HG03066 (cell line): ENCODE measurements at regions not wholly inside any gene's neighbourhood (a gene's known extent, or its start where the extent isn't known, plus 50 kb on each side); places are given as distances from the start of the nearest gene placed in this dataset.

Experiments
- ATAC-seq: cut with Tn5 transposase; IDR thresholded peaks from one replicate; pipeline ENCODE4 v1.9.1; 2021; ENCODE audit warnings: low read depth; ENCODE audit not compliant: unreplicated experiment

DNA sequence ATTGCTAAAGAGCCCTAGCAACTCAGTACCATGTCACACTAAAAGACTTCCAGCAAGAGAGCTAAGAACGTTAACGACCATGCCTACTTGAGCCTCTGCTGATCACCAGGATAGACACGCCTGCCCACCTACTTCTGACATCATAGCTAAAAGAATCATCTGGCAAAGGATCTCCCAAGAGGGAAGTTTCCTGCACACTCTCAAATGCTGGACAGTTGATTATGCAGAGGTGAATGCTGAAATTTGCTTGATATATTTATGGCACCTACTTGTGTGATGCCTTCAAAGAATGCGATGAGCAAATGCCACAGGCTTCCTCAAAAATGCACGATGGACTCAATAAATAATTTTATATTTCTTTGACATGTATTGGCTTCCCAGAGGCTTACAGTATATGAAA, 113.6 kb downstream of the GALC start:
- no peak for ATAC-seq

DNA sequence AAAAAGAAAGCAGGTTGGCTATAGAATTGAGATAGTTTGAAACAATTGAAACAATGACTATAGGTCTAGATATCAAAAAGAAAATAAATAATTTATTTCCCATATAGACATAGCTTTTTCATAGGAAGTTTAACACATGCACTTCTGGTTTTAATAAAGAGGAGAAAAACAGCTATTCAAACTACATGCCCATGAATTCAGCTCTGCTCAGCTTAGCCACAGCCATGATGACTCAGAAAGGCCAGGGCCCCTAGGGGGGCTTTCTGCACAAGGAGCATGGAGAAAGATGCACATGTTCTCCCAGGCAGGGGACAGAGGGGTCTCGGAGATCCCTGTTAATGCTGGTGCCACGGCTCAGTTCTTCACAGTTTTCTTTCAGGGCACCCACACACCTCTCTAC, 114.0 kb downstream of the GALC start:
- ATAC-seq, result no peak

DNA sequence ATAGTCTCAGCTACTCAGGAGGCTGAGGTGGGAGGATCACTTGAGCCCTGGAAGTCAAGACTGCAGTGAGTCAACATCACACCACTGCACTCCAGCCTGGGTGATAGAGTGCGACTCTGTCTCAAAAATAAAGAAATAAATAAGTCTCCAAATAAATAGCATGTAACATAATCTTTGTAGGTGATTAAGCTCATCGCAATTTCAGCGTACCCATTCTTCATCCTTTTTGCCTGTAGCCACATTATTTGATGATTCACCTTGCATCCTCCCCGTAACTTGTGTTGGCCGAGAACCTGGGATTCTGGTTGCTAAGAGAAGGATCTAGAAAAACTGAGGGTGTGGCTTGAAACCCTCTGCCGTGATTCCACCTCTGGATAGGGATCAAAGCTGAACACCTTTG, 115.1 kb downstream of the GALC start:
- ATAC-seq, result no peak

DNA sequence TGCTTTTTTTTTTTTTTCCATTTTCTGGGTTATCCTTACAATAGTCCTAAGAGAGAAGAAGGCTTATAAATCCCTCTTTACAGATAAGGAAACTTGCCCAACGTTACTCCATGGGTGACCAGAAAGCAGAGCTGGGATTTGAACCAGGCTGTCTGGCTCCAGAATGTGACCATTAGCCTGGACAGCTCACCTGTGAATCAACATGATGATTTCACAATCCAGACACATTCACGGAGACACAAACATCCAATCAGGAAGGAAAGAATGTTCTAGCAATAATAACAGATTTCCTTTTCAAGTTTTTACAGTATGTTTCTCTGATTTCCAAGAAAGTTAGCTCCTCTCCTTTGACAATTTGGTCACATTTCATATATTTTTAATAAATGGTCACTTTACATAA, 118.3 kb downstream of the GALC start:
- no peak for ATAC-seq

- no peak for ATAC-seq
Observed at GRCh38 chr14:87873741-87874140, 119.2 kb downstream of the GALC start.

GRCh38 chr14:87869619-87870583, 123.1 kb downstream of the GALC start:
- ATAC-seq, result no peak

- ATAC-seq, result no peak
Observed at GRCh38 chr14:87868920-87869319, 124.1 kb downstream of the GALC start.

DNA sequence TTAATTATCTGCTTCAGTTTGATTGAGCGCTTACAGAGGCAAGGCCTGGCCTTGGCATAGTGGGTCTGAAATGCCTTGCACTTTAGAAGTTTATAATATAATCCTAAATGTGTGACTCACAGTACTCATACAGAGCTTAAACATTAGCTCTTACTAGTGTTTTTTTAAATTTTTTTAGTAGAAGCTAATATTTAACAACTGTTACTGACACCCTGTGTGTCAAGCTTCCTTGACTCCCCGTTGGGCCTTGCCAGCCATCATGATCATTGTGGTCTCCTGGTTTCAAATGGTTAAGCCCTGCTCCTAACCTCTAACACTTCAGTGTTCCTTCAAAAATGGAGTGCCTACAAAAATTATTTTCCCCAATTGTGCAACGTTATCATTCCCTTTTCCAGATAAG, 126.9 kb downstream of the GALC start:
- ATAC-seq, result no peak

GRCh38 chr14:87864356-87865270, 128.4 kb downstream of the GALC start:
- no peak for ATAC-seq

- ATAC-seq, result no peak
Observed at GRCh38 chr14:87863047-87863446, 129.9 kb downstream of the GALC start.

DNA sequence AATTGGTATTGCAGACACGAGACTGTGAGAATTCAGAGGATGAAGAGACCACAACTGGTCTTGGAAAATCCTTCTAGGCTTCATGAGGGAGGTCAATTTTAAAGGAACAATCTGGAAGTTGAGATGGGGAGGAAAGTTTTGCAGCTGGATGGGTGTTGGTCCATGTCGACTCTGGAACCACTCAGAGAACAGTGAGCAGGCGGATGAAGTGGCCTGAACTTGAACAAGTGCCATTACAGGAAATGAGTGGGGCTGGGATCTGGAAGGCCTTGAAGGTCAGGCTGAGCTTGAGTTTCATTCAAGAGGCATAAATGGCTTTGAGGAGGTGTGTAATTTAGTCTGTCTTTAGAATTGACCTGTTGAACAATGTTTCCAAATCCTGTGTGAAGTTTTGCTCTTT, 140.9 kb downstream of the GALC start:
- no peak for ATAC-seq

DNA sequence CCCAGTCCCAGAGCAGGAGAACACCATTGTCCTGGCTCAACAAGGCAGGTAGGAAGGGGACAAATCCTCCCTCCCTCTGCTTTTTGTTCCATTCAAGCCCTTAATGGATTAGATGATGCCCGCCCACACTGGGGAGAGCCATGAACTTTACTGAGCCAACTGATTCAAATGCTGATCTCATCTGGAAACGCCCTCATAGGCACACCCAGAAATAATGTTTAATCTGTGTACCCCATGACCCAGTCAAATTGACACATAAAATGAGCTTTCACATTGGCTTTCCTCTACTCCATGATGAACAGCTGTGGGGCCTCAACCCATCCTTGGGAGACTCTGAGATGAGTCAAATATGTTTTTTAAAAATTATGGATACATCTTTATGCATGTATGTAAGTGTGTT, 141.8 kb downstream of the GALC start:
- ATAC-seq, result no peak

GRCh38 chr14:87847216-87847755, 145.7 kb downstream of the GALC start:
- no peak for ATAC-seq

DNA sequence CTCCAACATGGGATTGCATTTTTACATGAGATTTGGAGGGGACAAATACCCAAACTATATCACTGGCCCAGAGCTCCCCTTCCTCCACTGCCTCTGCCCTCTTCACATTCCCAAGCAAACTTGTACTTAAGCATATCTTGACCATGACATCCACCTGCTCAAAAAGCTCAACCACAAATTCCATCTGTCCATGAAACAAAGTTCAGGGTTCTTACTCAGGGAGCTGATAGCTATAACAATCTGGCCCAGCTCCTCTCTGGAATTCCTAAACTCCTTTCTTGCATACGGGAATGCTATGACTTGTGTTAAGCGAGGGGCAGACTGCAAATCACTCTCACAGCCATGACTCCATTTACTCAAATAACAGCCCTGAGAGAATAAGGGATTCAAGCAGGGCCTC, 152.1 kb downstream of the GALC start:
- ATAC-seq, result no peak

GRCh38 chr14:87838931-87839330, 154.1 kb downstream of the GALC start:
- no peak for ATAC-seq

GRCh38 chr14:87837296-87837695, 155.7 kb downstream of the GALC start:
- ATAC-seq, result no peak

DNA sequence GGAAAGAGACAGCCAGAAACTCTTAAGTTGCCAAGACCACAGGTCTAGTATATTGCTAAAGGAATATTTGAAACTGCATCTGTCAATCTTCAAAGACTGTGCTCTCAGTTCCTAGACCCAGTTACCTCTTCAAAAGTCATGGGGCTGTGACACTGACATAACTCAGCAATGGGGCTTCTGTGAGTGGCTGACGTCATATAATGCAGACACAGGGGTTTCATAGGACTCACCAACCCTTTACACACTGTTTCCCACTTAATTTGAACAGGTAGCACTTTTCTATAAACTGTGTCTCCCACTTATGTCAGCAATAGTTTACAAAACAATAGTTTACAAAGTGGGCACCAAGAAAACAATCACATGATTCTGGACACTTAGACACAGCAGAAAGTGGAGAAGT, 158.4 kb downstream of the GALC start:
- ATAC-seq, result no peak

DNA sequence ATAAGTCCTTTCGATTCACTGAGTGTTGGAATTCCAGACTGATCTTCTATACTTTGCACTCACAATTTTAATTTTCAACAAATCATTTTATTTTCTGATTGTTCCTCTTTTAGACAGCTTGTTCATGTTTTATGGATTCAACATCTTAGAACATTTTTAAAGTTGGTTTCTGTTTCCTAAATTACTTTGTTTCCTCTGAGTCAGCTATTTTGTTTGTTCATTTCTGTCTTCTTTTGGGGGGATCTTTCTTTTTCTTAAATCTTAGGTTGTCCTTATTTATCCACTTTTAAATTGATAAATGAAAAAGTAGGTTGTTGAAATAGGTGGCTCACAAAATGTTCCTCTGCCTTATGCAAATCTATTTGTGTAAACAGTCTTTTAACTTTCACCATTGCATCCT, 160.0 kb downstream of the GALC start:
- ATAC-seq, result no peak

DNA sequence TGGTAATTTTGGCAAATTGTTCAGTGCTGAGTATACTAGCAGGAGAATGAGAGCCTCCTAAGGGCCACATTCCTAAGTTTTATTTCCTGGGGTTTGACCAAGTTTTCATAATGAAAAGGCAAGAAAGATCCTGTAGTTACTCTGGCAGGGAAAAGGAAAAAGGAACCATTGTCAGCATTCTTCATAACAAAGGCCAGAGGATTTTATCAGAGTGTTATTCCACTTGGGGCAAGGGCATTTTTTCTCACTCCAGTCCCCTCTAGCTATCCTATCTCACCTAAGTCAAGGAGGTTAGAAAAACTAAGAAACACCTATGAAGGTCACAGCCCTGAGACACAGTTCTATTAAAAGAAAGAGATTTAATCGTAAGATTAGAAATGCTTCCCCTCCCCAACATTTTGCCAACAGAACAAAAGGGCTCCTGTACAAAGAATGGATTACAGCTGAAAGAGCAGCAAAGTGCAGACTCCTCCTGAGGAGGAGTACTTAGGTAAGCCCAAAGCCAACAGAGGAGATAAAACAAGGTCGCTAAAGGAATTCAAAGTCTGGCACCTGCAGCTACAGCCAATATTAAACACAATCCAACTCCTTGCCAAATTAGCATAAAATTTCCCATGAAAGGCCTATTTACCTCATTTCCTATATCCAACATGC, 162.4 kb downstream of the GALC start:
- no peak for ATAC-seq

DNA sequence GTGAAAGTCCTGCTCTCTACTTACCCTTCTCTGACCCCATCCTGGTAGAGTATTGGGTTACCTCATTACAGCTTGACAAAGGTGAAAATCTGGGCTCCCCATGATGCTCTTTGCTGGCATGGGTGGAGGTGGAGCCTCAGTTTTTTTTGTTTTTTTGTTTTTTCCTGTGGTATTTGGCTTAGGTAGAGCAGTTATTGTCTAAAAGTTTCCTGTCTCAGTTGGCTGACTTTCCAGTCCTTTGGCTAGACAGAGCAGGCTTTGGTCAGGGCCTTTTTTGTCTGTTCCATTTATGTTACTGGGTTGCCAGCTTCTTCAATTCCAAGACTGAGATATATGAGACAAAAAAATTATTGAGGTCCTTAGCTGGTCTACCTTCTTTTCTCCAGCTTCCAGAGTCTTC, 163.4 kb downstream of the GALC start:
- ATAC-seq, result no peak

- ATAC-seq, result no peak
Observed at GRCh38 chr14:87824266-87824665, 168.7 kb downstream of the GALC start.
